ENCODE measurements at regions not wholly inside any gene's neighbourhood (a gene's known extent, or its start where the extent isn't known, plus 50 kb on each side); places are given as distances from the start of the nearest gene placed in this dataset.

- DNase-seq (ENCODE audit: insufficient read length, low spot score), result no peak
- TF ChIP-seq CTCF (IDR thresholded peaks at IDR 0.05; ENCODE audit: insufficient read depth, missing control alignments), result no peak
- no peak for FAIRE-seq
Measured at GRCh38 chr13:111036665-111037064, 78.4 kb upstream of the ARHGEF7 start.

GRCh38 chr13:111035861-111036260 lies 79.2 kb upstream of the ARHGEF7 start:
- TF ChIP-seq CTCF (IDR thresholded peaks at IDR 0.05; ENCODE audit: insufficient read depth, missing control alignments), result no peak
- FAIRE-seq (no peak), DNase-seq (ENCODE audit: insufficient read length, low spot score) (no peak)

- no peak for TF ChIP-seq CTCF (IDR thresholded peaks at IDR 0.05; ENCODE audit: insufficient read depth, missing control alignments)
- DNase-seq (ENCODE audit: insufficient read length, low spot score) (no peak), FAIRE-seq (no peak)
Measured at GRCh38 chr13:111034811-111035210, 80.3 kb upstream of the ARHGEF7 start.

- no peak for DNase-seq (ENCODE audit: insufficient read length, low spot score)
- no peak for TF ChIP-seq CTCF (IDR thresholded peaks at IDR 0.05; ENCODE audit: insufficient read depth, missing control alignments)
- FAIRE-seq, result no peak
Measured at GRCh38 chr13:111033172-111034130, 81.7 kb upstream of the ARHGEF7 start.

GRCh38 chr13:111031531-111031961 lies 83.6 kb upstream of the ARHGEF7 start:
- FAIRE-seq (no peak), DNase-seq (ENCODE audit: insufficient read length, low spot score) (no peak)
- no peak for TF ChIP-seq CTCF (IDR thresholded peaks at IDR 0.05; ENCODE audit: insufficient read depth, missing control alignments)

- DNase-seq (ENCODE audit: insufficient read length, low spot score) (no peak), FAIRE-seq (no peak)
- TF ChIP-seq CTCF (IDR thresholded peaks at IDR 0.05; ENCODE audit: insufficient read depth, missing control alignments), result no peak
Measured at GRCh38 chr13:111029957-111030609, 85.0 kb upstream of the ARHGEF7 start.
